ENCODE measurements at regions not wholly inside any gene's neighbourhood (a gene's known extent, or its start where the extent isn't known, plus 50 kb on each side); places are given as distances from the start of the nearest gene placed in this dataset.

GRCh38 chr9:91073811-91074771 is 272.5 kb downstream of the SYK start:
- Histone ChIP-seq H3K4me3 (ENCODE audit: low read length) (no peak overlapping the region), H3K27me3 (ENCODE audit: control insufficient read depth, low read length) (no peaks in the 10 kb centered on the region), H3F3A (ENCODE audit: control insufficient read depth, insufficient read depth) (no peaks in the 10 kb centered on the region), H3K79me2 (ENCODE audit: control insufficient read depth, low read length) (no peaks in the 10 kb centered on the region), H4K20me1 (ENCODE audit: control insufficient read depth, insufficient read depth, low read depth, low read length) (no peaks in the 10 kb centered on the region), H3K4me2 (ENCODE audit: low read length) (no peak overlapping the region), H3K36me3 (ENCODE audit: control insufficient read depth, low read length) (no peaks in the 10 kb centered on the region), H3K27ac (ENCODE audit: low read depth, low read length) (no peak overlapping the region), H3K9me3 (ENCODE audit: control insufficient read depth, insufficient read depth, low read length) (no peaks in the 10 kb centered on the region), H3K4me1 (ENCODE audit: control insufficient read depth, low read length) (no peaks in the 10 kb centered on the region), H3K9me2 (replicated peaks; ENCODE audit: control insufficient read depth, low read length) (no peaks in the 10 kb centered on the region)
- no peak for TF ChIP-seq CTCF (IDR thresholded peaks at IDR 0.05; ENCODE audit: low read depth, low read length, poor library complexity, severe bottlenecking)
- no peak for TF ChIP-seq EZH2phosphoT487 (IDR thresholded peaks at IDR 0.05; ENCODE audit: borderline replicate concordance, low read length)

- H3K9me3 ChIP-seq (ENCODE audit: control insufficient read depth, insufficient read depth, low read length): no peaks in the 10 kb centered on the region
- no peak overlapping the region for H3K4me2 ChIP-seq (ENCODE audit: low read length)
- no peaks in the 10 kb centered on the region for H3K27me3 ChIP-seq (ENCODE audit: control insufficient read depth, low read length)
- H3K4me3 ChIP-seq (ENCODE audit: low read length): no peak overlapping the region
- TF ChIP-seq EZH2phosphoT487 (IDR thresholded peaks at IDR 0.05; ENCODE audit: borderline replicate concordance, low read length) (no peak), CTCF (IDR thresholded peaks at IDR 0.05; ENCODE audit: low read depth, low read length, poor library complexity, severe bottlenecking) (no peak)
- H3K79me2 ChIP-seq (ENCODE audit: control insufficient read depth, low read length): no peaks in the 10 kb centered on the region
- H3F3A ChIP-seq (ENCODE audit: control insufficient read depth, insufficient read depth): no peaks in the 10 kb centered on the region
- H3K4me1 ChIP-seq (ENCODE audit: control insufficient read depth, low read length): no peaks in the 10 kb centered on the region
- no peaks in the 10 kb centered on the region for H3K9me2 ChIP-seq (replicated peaks; ENCODE audit: control insufficient read depth, low read length)
- H3K36me3 ChIP-seq (ENCODE audit: control insufficient read depth, low read length): no peaks in the 10 kb centered on the region
- no peaks in the 10 kb centered on the region for H4K20me1 ChIP-seq (ENCODE audit: control insufficient read depth, insufficient read depth, low read depth, low read length)
- H3K27ac ChIP-seq (ENCODE audit: low read depth, low read length): no peak overlapping the region
Observed at GRCh38 chr9:91074866-91075265, 273.2 kb downstream of the SYK start.

- TF ChIP-seq EZH2phosphoT487 (IDR thresholded peaks at IDR 0.05; ENCODE audit: borderline replicate concordance, low read length) (no peak), CTCF (IDR thresholded peaks at IDR 0.05; ENCODE audit: low read depth, low read length, poor library complexity, severe bottlenecking) (no peak)
- no peaks in the 10 kb centered on the region for H3K4me1 ChIP-seq (ENCODE audit: control insufficient read depth, low read length)
Observed at GRCh38 chr9:91075279-91075678, 273.7 kb downstream of the SYK start.

More at GRCh38 chr9:91075279-91075678, 273.7 kb downstream of the SYK start:
- Histone ChIP-seq H3K4me3 (ENCODE audit: low read length) (no peak overlapping the region), H4K20me1 (ENCODE audit: control insufficient read depth, insufficient read depth, low read depth, low read length) (no peaks in the 10 kb centered on the region), H3K9me2 (replicated peaks; ENCODE audit: control insufficient read depth, low read length) (no peaks in the 10 kb centered on the region), H3K4me2 (ENCODE audit: low read length) (no peak overlapping the region), H3K36me3 (ENCODE audit: control insufficient read depth, low read length) (no peaks in the 10 kb centered on the region), H3K9me3 (ENCODE audit: control insufficient read depth, insufficient read depth, low read length) (no peaks in the 10 kb centered on the region), H3K79me2 (ENCODE audit: control insufficient read depth, low read length) (no peaks in the 10 kb centered on the region), H3K27me3 (ENCODE audit: control insufficient read depth, low read length) (no peaks in the 10 kb centered on the region), H3F3A (ENCODE audit: control insufficient read depth, insufficient read depth) (no peaks in the 10 kb centered on the region), H3K27ac (ENCODE audit: low read depth, low read length) (no peak overlapping the region)

Data from DOHH2 (cell line).